NCI-H2029 treated with DMSO at 0.1 percent for 48 hours (cell line): ENCODE measurements at regions not wholly inside any gene's neighbourhood (a gene's known extent, or its start where the extent isn't known, plus 50 kb on each side); places are given as distances from the start of the nearest gene placed in this dataset.
"Not testable (repeated sequence)": the region's sequence is repeated elsewhere in the genome, so short reads cannot be mapped to it uniquely, and the experiment has no call there.

Experiments
- DNase-seq: peaks from one replicate; lab custom pipeline; 2025; lab: John Stamatoyannopoulos, UW

DNA sequence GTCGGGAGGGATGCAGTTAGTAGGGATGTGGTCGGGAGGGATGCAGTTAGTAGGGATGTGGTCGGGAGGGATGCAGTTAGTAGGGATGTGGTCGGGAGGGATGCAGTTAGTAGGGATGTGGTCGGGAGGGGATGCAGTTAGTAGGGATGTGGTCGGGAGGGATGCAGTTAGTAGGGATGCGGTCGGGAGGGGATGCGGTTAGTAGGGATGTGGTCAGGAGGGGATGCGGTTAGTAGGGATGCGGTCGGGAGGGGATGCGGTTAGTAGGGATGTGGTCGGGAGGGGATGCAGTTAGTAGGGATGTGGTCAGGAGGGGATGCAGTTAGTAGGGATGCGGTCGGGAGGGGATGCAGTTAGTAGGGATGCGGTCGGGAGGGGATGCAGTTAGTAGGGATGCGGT, 96.2 kb downstream of the BDH1 start:
- not testable (repeated sequence) for DNase-seq

DNA sequence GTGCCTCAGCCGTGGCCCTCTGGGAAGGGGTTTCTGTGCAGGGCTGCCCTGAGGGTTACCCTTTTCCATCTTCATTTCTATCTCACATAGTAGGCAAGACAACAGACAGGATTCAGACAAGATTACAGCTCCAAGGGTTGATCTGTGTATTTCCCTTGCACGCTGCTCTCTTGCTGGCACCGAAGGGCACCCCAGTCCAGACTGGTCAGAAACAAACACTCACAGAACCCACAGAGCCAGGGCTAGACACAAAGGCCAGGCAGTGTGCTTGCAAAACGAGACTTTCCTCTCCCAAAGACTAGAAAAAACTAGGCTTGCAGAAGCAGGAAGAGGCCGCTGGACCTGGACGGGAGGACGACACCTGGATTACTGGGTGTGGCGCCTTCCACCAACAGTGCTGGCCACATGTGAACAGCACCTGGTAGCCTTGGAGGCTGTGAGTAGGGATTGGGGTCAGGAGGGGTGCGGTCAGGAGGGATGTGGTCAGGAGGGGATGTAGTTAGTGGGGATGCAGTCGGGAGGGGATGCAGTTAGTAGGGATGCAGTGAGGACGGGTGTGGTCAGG, 96.8 kb downstream of the BDH1 start:
- DNase-seq = no peak

DNA sequence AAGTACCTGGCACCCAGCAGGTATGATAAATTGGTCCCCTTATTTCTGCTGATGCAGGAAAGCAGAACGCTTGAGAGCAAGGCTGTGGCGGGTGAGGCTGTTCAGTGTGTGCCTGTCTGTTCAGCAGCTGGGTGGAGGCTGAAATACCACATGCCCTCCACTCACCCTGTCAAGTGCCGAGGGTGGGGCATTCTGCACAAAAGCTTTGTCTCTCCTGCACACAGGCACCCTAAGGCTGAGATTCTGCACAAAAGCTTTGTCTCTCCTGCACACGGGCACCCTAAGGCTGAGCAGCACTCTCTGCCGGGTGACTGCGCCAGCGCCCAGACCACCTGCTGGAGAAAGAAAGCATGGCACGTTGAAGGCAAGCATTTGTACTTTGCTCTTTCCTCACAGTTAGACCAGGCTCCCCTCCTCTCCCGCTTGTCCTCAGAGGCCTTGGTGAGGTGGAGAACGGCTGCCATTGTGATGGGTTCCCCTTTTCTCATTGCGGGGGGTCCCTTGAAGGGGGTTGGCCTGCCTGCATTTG, 97.5 kb downstream of the BDH1 start:
- DNase-seq = no peak

DNA sequence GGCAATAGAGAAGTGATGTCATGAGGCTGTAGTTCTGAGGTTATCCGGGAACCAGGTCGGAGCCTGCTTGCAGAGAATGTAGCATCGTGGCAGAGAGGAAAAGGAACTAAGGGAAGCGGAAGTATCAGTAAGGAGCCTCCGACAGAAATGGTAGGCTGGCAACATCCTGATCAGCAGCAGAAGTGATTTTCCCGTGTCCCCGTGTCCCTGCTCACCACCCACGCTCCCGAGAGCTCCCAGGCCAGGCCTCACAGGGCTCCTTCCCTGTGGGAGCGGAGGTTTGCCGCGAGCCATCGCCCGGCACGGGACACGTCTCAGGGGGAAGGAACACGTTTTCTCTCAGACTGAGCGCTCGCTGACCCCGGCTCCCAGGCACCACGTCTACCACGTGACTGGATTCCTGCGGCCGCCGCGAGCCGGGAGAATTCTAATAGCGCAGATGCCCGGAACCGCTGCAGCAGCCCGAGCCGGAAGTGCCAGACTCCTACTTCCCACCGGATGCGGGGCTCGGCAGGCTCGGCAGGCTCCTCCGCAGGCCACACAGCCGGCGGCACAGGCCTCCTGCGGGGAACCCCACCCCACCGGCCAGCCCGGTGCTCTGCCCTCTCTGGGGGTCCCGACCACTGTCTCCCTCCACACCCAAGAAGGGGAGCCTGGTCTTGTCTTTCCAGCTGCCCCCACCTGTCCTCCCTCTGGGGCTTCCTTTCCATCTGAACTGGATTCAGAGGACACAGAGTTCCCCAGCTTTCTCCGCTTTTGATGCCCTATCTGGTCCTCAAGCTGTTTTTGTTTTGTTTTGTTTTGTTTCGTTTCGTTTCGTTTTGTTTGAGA, 99.3 kb downstream of the BDH1 start:
- DNase-seq = no peak

DNA sequence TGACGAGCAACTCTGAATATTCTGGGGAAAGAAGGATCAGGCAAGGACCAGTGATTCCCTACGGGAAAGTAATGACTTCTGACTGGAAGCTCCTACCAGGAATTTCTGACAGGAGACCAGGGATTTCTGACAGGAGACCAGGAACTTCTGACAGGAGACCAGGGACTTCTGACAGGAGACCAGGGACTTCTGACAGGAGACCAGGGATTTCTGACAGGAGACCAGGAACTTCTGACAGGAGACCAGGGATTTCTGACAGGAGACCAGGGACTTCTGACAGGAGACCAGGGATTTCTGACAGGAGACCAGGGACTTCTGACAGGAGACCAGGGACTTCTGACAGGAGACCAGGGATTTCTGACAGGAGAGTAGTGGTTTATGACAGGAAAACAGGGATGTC, 100.9 kb downstream of the BDH1 start:
- not testable (repeated sequence) for DNase-seq

DNA sequence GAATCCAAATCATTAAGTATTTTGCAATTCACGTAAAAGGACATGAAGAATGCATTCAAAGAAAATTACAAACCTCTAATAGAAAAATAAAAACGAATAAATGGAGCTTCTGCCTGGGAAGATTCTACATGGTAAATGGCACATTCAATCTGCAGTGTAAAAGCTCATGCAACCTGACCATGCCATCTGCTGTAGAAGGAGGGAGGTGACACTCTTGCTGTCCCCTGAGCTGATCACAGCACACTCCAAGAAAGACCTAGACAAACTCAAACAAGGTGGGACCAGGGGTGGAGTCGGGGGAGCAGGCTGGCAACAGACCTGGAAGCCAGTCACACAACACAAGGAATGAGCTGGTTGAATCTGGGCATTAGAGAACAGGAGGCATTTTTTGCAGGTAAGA, 101.8 kb downstream of the BDH1 start:
- no peak for DNase-seq

DNA sequence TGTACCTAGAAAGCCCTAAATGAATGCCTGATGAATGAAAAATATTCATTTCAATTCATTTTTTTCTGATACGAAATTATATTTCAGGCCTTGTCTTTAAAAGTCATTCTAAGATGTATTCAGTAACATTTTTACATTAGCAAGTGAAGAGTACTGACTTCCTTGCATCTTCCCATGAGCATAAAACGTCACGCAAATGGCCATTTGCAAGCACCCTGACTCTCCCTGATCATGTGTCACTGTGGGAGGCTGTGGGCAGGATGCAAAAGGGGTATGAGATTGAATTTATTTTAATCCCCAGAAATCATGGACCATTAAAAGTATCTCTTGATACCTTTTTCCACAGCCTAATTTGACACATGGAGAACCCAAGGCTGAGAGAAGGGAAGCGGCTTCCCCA, 105.0 kb downstream of the BDH1 start:
- no peak for DNase-seq

DNA sequence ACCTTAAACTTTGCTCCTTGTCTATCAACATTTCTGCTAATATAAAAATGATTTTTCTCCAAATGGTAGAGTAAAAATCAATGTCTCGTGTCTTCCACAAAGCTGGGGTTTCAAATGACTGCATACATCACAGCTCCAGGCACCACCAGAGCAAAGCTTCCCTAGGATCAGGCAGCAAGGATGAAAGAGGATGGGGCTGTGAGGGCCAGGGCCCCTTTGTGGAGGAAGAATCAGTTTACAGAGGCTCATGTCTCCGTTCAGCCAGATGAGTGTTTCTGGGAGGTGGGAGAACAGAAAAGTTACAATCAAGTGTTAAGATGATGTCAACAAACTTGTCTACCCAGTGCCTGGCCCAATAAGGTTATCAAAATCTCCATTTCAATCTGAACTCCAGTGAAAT, 105.5 kb downstream of the BDH1 start:
- no peak for DNase-seq

DNA sequence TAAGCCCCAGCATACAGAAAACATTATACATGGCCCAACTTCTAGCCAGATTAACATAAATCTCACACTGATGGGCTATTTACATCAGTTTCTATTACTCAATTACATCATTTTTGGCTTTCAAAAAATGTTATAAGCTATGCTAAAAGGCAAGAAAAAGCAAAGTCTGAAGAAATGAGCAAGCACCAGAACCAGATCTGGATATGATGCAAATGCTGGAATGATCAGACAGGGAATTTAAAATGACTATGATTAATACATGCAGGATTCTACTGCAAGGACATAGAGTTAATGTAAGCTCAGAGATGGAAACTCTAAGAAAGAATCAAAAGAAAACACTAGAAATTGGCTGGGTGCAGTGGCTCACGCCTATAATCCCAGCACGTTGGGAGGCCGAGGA, 106.6 kb downstream of the BDH1 start:
- DNase-seq = not testable (repeated sequence)

DNA sequence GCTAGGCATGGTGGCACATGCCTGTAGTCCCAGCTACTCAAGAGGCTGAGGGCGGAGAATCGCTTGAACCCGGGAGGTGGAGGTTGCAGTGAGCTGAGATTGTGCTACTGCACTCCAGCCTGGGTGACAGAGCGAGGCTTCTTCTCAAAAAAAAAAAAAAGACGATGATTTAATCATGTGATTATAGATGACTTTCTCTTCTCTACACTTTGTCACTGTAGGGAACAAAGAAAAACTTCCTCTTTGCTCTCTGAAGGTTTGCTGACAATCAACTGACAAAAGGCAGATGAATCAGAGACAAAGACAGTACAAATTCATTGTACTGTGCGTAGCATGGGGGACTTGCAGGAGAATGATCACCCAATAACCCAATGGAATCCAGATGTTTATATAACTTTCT, 108.0 kb downstream of the BDH1 start:
- DNase-seq = not testable (repeated sequence)

DNA sequence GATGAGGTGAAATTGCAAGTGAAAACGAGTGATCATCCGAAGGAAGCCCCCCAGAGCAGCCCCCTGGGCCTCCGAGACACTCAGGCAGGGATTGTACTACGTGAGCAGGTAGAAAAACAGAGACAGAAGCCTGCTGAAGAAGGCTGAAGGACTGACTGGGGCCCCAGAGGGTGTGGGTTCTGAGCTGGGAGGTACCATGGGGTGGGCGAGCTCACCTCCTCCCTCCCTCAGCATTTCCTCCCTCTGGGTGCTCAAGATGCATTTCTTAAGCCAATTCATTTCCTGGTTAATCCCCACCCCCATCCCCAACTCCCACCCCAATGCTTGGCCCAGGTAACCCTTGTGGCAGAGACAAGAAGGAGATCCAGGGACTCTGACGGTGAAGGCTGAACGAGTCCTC, 108.7 kb downstream of the BDH1 start:
- DNase-seq = no peak

DNA sequence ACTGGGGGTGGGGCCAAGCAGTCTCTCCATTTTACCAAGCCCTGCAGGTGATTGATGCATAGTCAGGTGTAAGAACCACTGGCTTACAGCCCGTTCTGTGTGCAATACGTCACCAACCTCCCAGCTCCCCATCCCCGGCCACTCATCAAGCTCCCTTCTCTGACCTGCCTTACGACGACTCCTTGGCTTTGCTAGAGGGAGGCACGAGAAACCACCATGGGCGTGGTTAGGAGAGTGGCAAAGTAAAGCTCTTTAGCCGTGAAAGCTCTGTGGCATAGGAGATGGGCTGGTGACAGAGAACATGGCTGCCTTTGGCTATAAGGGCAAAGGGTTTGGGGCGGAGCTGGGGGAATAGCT, 109.1 kb downstream of the BDH1 start:
- DNase-seq = no peak

DNA sequence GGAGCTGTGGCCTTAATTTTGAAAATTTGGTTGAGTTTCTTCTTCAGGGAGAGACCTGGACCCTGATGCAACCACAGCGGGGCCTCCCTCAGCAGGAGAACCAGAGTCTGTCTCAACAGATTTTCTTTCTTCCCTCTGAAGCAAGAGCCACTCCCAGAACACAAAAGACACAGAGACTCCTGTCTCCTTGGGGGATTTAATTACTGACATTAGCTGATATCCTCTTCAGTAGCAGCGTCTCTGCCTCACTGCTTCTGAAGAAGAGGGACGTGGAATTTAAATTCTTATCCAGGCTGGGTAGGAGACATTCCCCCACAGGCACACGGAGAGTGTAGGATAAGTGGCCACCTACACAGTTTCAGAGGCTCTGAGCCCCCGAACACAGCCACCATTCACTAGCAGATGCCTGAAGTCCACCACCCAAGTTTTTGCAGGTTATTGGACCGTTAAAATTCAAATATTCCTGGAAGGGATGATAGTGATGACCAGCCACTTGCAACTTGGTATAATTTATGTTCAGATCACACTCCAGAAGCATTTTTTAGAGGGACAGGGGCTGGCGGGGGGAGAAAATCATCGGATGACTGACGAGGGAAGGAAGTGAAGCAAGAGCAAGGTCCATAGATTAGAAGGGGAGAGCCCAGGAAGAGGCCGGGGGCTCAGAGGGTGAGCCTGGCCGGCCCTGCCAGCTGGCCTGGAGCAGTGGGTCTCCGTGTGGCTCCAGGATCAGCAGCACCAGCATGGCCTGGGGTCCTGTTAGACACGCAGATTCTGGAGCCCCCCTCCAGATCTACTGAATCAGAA, 109.7 kb downstream of the BDH1 start:
- no peak for DNase-seq

DNA sequence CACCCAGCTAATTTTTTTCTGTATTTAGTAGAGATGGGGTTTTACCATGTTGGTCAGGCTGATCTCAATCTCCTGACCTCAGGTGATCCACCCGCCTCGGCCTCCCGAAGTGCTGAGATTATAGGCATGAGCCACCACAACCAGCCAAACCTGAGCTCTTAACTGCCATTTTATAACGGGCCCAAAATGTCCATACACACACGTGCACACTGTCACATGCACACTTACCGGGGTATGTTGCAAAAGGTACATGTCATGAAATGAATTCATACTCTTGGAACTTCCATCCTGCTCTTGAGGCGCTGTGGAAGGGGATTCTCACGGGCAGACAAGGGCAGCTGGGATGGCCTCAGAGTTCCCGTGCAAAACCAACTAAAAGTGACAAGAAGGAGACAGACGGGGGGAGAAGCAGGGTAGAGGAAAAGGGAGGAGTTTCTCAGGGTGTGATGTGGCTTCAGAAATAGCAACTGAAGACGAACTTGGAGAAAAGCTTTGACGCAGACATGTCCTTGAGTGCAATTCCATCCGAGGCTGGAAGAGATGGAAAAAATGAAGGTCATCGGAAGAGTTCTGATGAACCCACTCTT, 110.9 kb downstream of the BDH1 start:
- no peak for DNase-seq

DNA sequence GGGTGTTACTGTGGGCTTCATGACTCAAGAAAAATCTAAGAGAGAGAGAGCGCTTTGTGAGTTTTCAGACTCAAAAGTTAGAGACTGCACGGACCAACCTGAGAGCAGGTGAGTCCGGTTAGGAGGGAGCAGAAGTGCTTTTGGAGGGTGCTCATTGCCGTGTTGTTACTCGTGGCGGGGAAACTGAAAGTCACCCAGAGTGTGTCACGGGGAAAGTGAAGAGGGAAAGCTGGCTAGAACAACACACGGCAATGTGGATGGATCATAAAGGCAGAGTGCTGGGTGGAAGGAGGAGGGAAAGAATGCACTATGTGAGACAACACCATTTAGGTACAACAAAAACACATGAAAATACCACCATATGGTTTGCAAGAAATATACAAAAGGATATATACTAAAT, 112.3 kb downstream of the BDH1 start:
- DNase-seq = no peak

DNA sequence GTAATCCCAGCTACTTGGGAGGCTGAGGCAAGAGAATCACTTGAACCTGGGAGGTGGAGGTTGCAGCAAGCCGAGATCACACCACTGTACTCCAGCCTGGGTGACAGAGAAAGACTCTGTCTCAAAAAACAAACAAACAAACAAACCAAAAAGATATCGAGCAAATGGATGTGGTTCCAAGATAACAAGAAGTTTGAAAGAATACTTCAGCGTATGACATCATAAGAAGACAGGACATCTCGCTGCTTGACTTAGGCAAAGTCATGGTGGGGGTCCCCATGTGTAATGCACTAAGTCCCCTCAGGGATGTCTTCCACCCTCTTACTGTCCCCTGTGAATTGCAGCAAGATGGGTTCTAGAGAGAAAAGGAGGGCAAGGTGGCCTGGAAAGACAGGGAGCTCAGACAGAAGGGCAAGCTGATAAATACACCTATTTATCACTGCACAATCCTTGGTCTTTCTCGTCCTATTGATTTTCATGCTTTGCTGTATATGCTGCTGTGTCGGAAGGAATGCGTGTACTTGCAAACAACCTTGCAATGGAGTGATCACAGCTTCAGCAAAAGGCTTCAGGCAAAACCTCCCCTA, 115.0 kb downstream of the BDH1 start:
- no peak for DNase-seq

DNA sequence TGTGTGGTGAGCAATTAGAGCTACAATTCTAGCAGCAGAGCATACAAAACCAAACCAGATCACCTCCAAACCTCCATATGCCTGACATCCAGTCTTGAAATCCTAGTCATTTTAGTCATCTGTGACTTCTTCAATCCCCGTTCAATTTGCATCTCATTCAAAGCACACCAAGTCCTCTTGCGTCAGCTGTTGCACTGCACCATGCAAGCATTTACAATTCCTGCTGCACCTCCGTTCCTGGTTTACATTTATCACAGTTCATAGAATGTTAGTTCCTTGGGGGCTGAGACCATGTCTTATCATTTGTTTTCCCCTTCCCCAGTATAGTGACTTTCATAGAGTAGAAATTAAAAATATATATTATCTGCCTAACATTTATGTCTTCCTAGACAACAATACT, 116.9 kb downstream of the BDH1 start:
- DNase-seq = no peak

DNA sequence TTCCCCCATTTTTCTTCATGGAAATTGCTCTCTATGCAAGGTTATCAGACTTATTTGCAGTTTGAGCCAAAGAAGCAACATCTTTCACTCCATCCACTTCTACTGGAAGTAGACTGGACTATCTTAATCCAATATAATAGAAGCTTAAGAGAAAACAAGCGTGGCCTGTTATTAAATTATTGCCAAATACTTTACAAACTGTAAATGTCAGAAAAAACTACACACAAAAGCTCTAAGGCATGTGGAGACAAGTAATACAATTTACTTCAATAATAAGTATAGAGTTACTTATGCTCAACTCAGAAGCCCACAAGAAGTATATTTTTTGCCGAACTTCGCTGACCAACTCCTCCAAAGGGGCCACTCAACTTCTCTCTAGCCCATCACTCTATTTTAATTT, 120.3 kb downstream of the BDH1 start:
- no peak for DNase-seq

DNA sequence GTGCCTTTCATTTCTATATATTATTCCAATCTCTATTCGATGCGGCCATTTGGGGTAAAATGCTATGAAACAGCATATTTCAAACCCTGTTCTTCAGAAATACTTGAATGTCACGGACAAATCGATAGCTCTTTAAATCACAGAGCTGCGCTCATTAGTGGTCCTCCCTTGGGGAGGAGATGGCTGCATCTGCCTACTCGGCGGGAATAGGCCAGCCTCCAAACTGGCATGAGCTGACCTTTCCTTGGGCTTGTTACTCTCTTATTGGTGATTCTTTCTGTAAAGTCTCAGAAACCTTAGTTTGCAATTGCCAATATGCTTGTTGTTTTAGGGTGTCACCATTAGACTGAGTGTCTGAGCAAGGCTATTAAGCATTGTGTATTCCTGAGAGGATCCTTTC, 120.9 kb downstream of the BDH1 start:
- DNase-seq = no peak

DNA sequence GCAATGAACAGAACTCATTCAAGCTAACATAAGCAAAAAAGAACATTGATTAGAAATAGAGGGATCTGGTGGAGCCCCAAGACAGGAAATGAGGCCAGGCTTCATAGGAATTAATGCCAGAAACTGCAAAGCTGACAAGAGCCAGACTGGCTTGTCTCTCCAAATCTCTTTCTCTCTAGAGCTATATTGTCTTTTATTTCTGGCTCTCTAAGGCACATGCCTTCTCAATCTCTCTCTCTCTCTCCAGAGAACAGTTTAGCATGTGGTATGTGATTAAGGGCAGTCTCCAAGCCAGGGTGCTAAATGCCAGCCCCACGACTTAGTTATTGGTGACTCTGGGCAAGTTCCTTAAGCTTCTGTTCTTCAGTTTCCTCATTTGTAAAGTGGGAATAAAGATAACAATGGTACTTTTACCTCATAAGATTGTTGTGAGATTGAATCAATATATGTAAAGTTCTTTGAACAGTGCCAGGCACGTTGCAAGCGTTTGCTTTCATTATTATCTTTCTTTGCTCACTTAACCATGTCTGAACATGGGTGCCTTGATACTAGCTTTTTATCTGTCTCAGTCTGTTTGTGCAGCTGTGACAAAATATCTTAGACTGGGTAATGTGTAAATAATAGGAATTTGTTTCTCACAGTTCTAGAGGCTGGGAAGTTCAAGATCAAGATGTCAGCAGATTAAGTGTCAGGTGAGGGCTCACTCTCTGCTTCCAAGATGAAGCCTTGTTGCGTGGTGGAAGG, 123.2 kb downstream of the BDH1 start:
- no peak for DNase-seq

DNA sequence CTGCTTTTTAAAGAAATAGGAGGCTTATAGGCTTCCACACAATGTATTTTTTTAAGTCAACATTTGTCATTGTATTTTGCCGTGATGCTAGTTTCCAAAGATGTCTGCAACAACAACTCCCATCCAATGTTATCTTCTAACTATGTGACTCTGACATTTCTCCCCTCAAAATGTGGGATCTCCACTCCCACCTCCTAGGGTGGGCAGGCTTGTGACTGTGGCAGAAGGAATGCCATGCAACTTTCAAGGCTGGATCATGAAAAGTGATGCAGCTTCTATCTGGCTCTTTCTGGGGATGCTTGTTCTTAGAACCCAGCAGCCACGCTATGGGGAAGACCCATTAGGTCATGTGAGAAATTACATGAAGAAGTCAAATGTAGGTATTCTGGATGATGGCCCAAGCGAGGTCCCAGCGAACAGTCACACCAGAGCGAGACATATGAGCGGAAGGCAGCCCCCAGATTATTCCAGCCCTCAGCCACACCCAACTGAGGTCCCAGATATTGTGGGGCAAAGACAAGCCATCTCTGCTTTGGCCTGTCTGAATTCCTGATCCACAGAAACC, 124.3 kb downstream of the BDH1 start:
- no peak for DNase-seq
